HEK293 (cell line): ENCODE measurements at regions not wholly inside any gene's neighbourhood (a gene's known extent, or its start where the extent isn't known, plus 50 kb on each side); places are given as distances from the start of the nearest gene placed in this dataset.

Source experiments
- CTCF ChIA-PET: fragments of 350-600 bp; formaldehyde crosslinking; extraction: SDS; loops from one replicate; lab custom pipeline; 2021; ENCODE audit warnings: antibody characterized with exemption; lab: Yijun Ruan, JAX
- POLR2A ChIA-PET: fragments of 300-600 bp; formaldehyde crosslinking; extraction: SDS; loops from one replicate; lab custom pipeline; 2020; ENCODE audit warnings: antibody characterized with exemption, inconsistent platforms; lab: Yijun Ruan, JAX
- H3K27ac ChIP-seq: fragments of 200-500 bp; sonication (Bioruptor generic); 2 replicates; pipeline ENCODE4 v1.5.1; 2014; ENCODE audit warnings: low read depth, low read length, control low read depth, inconsistent platforms; ENCODE audit errors: extremely low read depth
- H3K36me3 ChIP-seq, 2 experiments: fragments of 200-500 bp in 1 of 2; sonication (Bioruptor generic) in 1 of 2; 1 replicate in 1 of 2; 2 replicates in 1 of 2; pipeline ENCODE4 v1.5.1; 2014 to 2017; ENCODE audit warnings: inconsistent platforms in 2 of 2, low read length in 2 of 2; ENCODE audit not compliant: control insufficient read depth in 2 of 2, insufficient read depth in 1 of 2
- H3K4me1 ChIP-seq: fragments of 200-500 bp; sonication (Bioruptor generic); 2 replicates; pipeline ENCODE4 v1.5.1; 2014; ENCODE audit warnings: mild to moderate bottlenecking, low read length, inconsistent platforms; ENCODE audit not compliant: control insufficient read depth, insufficient read depth
- H3K4me3 ChIP-seq: 2 replicates; pipeline ENCODE4 v1.5.1; 2011; ENCODE audit warnings: low read depth, mild to moderate bottlenecking, control low read depth, low read length, moderate library complexity
- H3K9me3 ChIP-seq: fragments of 200-500 bp; sonication (Bioruptor generic); 2 replicates; pipeline ENCODE4 v1.5.1; 2014; ENCODE audit warnings: low read depth, low read length, inconsistent platforms; ENCODE audit not compliant: control insufficient read depth, insufficient read depth
- BCL11A ChIP-seq: fragments of 450-650 bp; formaldehyde crosslinking; IDR thresholded peaks from 2 replicates; pipeline ENCODE4 v1.5.1; 2016; ENCODE audit warnings: low read depth, missing biosample characterization, missing genetic modification characterization
- FEZF1 ChIP-seq: fragments of 450-650 bp; formaldehyde crosslinking; IDR thresholded peaks from 2 replicates; pipeline ENCODE4 v1.5.1; 2016; ENCODE audit warnings: missing biosample characterization, missing genetic modification characterization
- RBAK ChIP-seq: fragments of 450-650 bp; formaldehyde crosslinking; IDR thresholded peaks from 2 replicates; pipeline ENCODE4 v1.5.1; 2016; ENCODE audit warnings: missing biosample characterization, missing genetic modification characterization
- WT1 ChIP-seq: fragments of 450-650 bp; formaldehyde crosslinking; IDR thresholded peaks from 2 replicates; pipeline ENCODE4 v1.5.1; 2016; ENCODE audit warnings: missing biosample characterization, missing genetic modification characterization
- ZFP37 ChIP-seq: fragments of 450-650 bp; formaldehyde crosslinking; IDR thresholded peaks from 2 replicates; pipeline ENCODE4 v1.5.1; 2016; ENCODE audit warnings: missing biosample characterization, missing genetic modification characterization
- ZFP41 ChIP-seq: fragments of 450-650 bp; formaldehyde crosslinking; IDR thresholded peaks from 2 replicates; pipeline ENCODE4 v1.5.1; 2016; ENCODE audit warnings: missing biosample characterization, missing genetic modification characterization, borderline replicate concordance
- ZNF16 ChIP-seq: fragments of 450-650 bp; formaldehyde crosslinking; IDR thresholded peaks from 2 replicates; pipeline ENCODE4 v1.5.1; 2016; ENCODE audit warnings: low read depth, missing biosample characterization, missing genetic modification characterization
- ZNF274 ChIP-seq, 2 experiments: fragments of 200-500 bp in 1 of 2; fragments of 450-650 bp in 1 of 2; sonication (Bioruptor generic) in 1 of 2; formaldehyde crosslinking in 1 of 2; IDR thresholded peaks; 2 replicates each; pipeline versions ENCODE4 v1.5.1 to v1.6.1; 2014 to 2016; ENCODE audit warnings: borderline replicate concordance in 1 of 2, inconsistent platforms in 1 of 2, low read length in 1 of 2, missing biosample characterization in 1 of 2, missing genetic modification characterization in 1 of 2
- ZNF350 ChIP-seq: fragments of 450-650 bp; formaldehyde crosslinking; IDR thresholded peaks from 2 replicates; pipeline ENCODE4 v1.5.0; 2017; ENCODE audit warnings: missing biosample characterization, mild to moderate bottlenecking, missing genetic modification characterization
- ZNF37A ChIP-seq: fragments of 450-650 bp; IDR thresholded peaks from 2 replicates; pipeline ENCODE4 v1.5.1; 2018; ENCODE audit warnings: missing biosample characterization, missing genetic modification characterization
- ZNF394 ChIP-seq: fragments of 450-650 bp; formaldehyde crosslinking; IDR thresholded peaks from 2 replicates; pipeline ENCODE4 v1.5.1; 2016; ENCODE audit warnings: missing biosample characterization, missing genetic modification characterization, mild to moderate bottlenecking, moderate library complexity, borderline replicate concordance
- ZNF549 ChIP-seq: fragments of 450-650 bp; IDR thresholded peaks from 2 replicates; pipeline ENCODE4 v1.5.1; 2018; ENCODE audit warnings: missing biosample characterization, missing genetic modification characterization, mild to moderate bottlenecking, inconsistent platforms, moderate library complexity
- ZNF560 ChIP-seq: fragments of 450-650 bp; formaldehyde crosslinking; IDR thresholded peaks from 2 replicates; pipeline ENCODE4 v1.5.1; 2017; ENCODE audit warnings: missing biosample characterization, missing genetic modification characterization, borderline replicate concordance
- ZNF629 ChIP-seq: fragments of 450-650 bp; formaldehyde crosslinking; IDR thresholded peaks from 2 replicates; pipeline ENCODE4 v1.5.1; 2017; ENCODE audit warnings: missing biosample characterization, missing genetic modification characterization
- ZNF664 ChIP-seq: fragments of 450-650 bp; formaldehyde crosslinking; IDR thresholded peaks from 2 replicates; pipeline ENCODE4 v1.5.1; 2016; ENCODE audit warnings: missing biosample characterization, missing genetic modification characterization
- TF ChIP-seq, protein P1 (sequence below): fragments of 450-650 bp; formaldehyde crosslinking; IDR thresholded peaks from 2 replicates; pipeline ENCODE4 v1.5.1; 2017; ENCODE audit warnings: missing biosample characterization, missing genetic modification characterization
- TF ChIP-seq, protein P2 (sequence below): fragments of 450-650 bp; formaldehyde crosslinking; IDR thresholded peaks from 2 replicates; pipeline ENCODE4 v1.5.1; 2016; ENCODE audit warnings: missing biosample characterization, missing genetic modification characterization
- TF ChIP-seq, protein P3 (sequence below): fragments of 450-650 bp; formaldehyde crosslinking; IDR thresholded peaks from 2 replicates; pipeline ENCODE4 v1.5.1; 2016; ENCODE audit warnings: missing biosample characterization, missing genetic modification characterization
- TF ChIP-seq, protein P4 (sequence below): fragments of 450-650 bp; formaldehyde crosslinking; IDR thresholded peaks from 2 replicates; pipeline ENCODE4 v1.5.1; 2017; ENCODE audit warnings: missing biosample characterization, mild to moderate bottlenecking, missing genetic modification characterization, moderate library complexity
- TF ChIP-seq, protein P5 (sequence below): fragments of 450-650 bp; formaldehyde crosslinking; IDR thresholded peaks from 2 replicates; pipeline ENCODE4 v1.5.1; 2017; ENCODE audit warnings: missing biosample characterization, missing genetic modification characterization

DNA sequence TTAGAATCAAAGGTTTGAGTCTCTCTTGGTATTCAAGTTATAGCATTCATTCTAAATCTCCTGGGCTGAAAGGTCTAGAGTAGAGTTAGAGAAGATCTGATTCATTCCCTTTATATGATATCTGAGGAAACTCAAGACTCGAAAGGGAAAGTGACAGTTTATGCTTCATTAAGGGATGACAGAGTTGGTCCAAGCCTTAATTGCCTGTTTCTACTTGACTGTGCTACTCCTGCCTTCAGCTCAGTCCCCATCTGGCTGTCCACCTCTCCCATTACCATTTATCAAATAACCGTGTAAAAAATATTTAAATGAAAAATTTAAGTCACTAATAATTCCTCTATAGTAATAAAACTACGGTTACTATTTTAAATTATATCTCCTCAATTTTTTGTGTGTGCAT is 537.1 kb upstream of the MEX3C start:
- H3K9me3 ChIP-seq = no peaks in the 10 kb centered on the region
- ChIA-PET CTCF (no interaction called here), POLR2A (no interaction called here)
- H3K4me1 ChIP-seq = no peaks in the 10 kb centered on the region
- H3K4me3 ChIP-seq = no peak overlapping the region
- H3K27ac ChIP-seq = no peak overlapping the region
- TF ChIP-seq ZNF394 (tag by site-specific recombination) (no peak), ZNF664 (tag by site-specific recombination) (no peak), ZNF16 (tag by site-specific recombination) (no peak), BCL11A (no peak), ZFP37 (tag by site-specific recombination) (no peak), ZNF274 (IDR thresholded peaks at IDR 0.05; ENCODE audit: low read length) (no peak), ZNF274 (tag by site-specific recombination; IDR thresholded peaks at IDR 0.05; ENCODE audit: borderline replicate concordance) (no peak), ZNF350 (no peak), ZNF629 (no peak), ZNF549 (tag by site-specific recombination) (no peak), ZNF560 (no peak), ZFP41 (tag by site-specific recombination) (no peak)
- TF ChIP-seq, all 188 proteins: peak for 0
- H3K36me3 ChIP-seq = no peaks in the 10 kb centered on the region

DNA sequence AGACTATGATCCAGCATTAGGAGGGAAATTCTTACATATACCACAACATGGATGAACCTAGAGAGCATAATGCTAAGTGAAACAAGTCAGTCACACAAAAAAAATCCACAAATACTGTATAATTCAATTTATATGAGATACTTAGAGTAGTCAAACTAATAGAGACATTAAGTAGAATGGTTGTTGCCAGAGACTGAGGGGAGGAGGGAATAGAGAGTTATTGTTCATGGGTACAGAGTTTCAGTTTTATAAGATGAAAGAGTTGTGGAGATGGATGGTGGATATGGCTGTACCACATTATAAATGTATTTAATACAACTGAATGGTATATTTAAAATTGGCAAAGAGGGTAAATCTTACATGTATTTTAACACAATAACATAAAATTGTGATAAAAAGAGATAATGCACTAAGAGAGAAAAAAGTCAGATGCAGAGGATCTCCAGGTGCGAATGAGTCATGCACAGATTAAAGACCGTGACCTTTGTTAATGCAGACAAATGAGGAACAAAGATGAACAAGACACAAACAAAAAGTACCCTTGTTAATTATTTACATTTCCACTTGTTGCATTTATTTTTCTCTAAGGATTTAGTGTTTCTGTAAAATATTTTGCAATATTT is 541.7 kb upstream of the MEX3C start:
- Histone ChIP-seq H3K27ac (no peak overlapping the region), H3K4me1 (no peaks in the 10 kb centered on the region), H3K9me3 (no peaks in the 10 kb centered on the region)
- TF ChIP-seq FEZF1 (tag by site-specific recombination) (no peak), ZNF37A (tag by site-specific recombination) (no peak), WT1 (no peak), RBAK (tag by site-specific recombination) (no peak)
- TF ChIP-seq, protein P1, sequence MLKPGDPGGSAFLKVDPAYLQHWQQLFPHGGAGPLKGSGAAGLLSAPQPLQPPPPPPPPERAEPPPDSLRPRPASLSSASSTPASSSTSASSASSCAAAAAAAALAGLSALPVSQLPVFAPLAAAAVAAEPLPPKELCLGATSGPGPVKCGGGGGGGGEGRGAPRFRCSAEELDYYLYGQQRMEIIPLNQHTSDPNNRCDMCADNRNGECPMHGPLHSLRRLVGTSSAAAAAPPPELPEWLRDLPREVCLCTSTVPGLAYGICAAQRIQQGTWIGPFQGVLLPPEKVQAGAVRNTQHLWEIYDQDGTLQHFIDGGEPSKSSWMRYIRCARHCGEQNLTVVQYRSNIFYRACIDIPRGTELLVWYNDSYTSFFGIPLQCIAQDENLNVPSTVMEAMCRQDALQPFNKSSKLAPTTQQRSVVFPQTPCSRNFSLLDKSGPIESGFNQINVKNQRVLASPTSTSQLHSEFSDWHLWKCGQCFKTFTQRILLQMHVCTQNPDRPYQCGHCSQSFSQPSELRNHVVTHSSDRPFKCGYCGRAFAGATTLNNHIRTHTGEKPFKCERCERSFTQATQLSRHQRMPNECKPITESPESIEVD (tag by site-specific recombination) = no peak
- TF ChIP-seq, protein P2, sequence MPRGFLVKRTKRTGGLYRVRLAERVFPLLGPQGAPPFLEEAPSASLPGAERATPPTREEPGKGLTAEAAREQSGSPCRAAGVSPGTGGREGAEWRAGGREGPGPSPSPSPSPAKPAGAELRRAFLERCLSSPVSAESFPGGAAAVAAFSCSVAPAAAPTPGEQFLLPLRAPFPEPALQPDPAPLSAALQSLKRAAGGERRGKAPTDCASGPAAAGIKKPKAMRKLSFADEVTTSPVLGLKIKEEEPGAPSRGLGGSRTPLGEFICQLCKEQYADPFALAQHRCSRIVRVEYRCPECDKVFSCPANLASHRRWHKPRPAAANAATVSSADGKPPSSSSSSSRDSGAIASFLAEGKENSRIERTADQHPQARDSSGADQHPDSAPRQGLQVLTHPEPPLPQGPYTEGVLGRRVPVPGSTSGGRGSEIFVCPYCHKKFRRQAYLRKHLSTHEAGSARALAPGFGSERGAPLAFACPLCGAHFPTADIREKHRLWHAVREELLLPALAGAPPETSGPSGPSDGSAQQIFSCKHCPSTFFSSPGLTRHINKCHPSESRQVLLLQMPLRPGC = no peak
- TF ChIP-seq, protein P3, sequence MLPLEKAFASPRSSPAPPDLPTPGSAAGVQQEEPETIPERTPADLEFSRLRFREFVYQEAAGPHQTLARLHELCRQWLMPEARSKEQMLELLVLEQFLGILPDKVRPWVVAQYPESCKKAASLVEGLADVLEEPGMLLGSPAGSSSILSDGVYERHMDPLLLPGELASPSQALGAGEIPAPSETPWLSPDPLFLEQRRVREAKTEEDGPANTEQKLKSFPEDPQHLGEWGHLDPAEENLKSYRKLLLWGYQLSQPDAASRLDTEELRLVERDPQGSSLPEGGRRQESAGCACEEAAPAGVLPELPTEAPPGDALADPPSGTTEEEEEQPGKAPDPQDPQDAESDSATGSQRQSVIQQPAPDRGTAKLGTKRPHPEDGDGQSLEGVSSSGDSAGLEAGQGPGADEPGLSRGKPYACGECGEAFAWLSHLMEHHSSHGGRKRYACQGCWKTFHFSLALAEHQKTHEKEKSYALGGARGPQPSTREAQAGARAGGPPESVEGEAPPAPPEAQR = no peak
- TF ChIP-seq, protein P4, sequence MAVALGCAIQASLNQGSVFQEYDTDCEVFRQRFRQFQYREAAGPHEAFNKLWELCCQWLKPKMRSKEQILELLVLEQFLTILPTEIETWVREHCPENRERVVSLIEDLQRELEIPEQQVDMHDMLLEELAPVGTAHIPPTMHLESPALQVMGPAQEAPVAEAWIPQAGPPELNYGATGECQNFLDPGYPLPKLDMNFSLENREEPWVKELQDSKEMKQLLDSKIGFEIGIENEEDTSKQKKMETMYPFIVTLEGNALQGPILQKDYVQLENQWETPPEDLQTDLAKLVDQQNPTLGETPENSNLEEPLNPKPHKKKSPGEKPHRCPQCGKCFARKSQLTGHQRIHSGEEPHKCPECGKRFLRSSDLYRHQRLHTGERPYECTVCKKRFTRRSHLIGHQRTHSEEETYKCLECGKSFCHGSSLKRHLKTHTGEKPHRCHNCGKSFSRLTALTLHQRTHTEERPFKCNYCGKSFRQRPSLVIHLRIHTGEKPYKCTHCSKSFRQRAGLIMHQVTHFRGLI (tag by site-specific recombination) = no peak
- TF ChIP-seq, protein P5, sequence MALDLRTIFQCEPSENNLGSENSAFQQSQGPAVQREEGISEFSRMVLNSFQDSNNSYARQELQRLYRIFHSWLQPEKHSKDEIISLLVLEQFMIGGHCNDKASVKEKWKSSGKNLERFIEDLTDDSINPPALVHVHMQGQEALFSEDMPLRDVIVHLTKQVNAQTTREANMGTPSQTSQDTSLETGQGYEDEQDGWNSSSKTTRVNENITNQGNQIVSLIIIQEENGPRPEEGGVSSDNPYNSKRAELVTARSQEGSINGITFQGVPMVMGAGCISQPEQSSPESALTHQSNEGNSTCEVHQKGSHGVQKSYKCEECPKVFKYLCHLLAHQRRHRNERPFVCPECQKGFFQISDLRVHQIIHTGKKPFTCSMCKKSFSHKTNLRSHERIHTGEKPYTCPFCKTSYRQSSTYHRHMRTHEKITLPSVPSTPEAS (tag by site-specific recombination) = no peak
- TF ChIP-seq, all 188 proteins: peak for 0
- ChIA-PET POLR2A (no interaction called here), CTCF (no interaction called here)
- no peak overlapping the region for H3K4me3 ChIP-seq
- H3K36me3 ChIP-seq = no peaks in the 10 kb centered on the region
